ENCODE measurements at regions not wholly inside any gene's neighbourhood (a gene's known extent, or its start where the extent isn't known, plus 50 kb on each side); places are given as distances from the start of the nearest gene placed in this dataset.

GRCh38 chr2:41446266-41446665 is 601.6 kb upstream of the PKDCC start:
- DNase-seq (ENCODE audit: low read depth in 2 of 2, low spot score in 1 of 2), result no peak

GRCh38 chr2:41448221-41448620 is 599.6 kb upstream of the PKDCC start:
- no peak for DNase-seq (ENCODE audit: low read depth in 2 of 2, low spot score in 1 of 2)

DNA sequence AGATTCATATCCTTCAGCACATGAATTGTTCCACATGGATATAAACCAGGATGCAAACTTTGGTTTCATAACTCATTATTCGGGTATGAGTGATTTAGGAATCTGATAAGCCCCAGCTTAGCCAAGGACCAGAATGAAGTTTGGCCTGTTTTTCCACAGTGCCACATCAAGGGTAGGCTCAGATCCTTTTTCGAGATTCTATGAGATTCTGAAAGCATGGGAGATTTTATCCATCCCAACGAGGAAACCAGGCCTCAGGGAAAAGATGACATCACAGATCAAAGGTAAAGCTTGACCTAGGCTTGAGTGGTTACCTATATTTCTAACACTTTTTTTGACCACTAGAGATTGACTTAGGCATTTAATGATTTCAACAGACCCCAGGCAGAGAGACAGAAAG is 590.8 kb upstream of the PKDCC start:
- no peak for DNase-seq (ENCODE audit: low read depth in 2 of 2, low spot score in 1 of 2)

- no peak for DNase-seq (ENCODE audit: low read depth in 2 of 2, low spot score in 1 of 2)
These were observed 587.2 kb upstream of the PKDCC start for GRCh38 chr2:41460661-41461060.

- DNase-seq (ENCODE audit: low read depth in 2 of 2, low spot score in 1 of 2), result no peak
These were observed 583.4 kb upstream of the PKDCC start for GRCh38 chr2:41464395-41464794.

- no peak for DNase-seq (ENCODE audit: low read depth in 2 of 2, low spot score in 1 of 2)
These were observed 571.9 kb upstream of the PKDCC start for GRCh38 chr2:41475959-41476358.

GRCh38 chr2:41482659-41483058 is 565.2 kb upstream of the PKDCC start:
- no peak for DNase-seq (ENCODE audit: low read depth in 2 of 2, low spot score in 1 of 2)

- DNase-seq (ENCODE audit: low read depth in 2 of 2, low spot score in 1 of 2), result no peak
These were observed 564.6 kb upstream of the PKDCC start for GRCh38 chr2:41483226-41483625.

GRCh38 chr2:41483982-41484857 is 563.6 kb upstream of the PKDCC start:
- no peak for DNase-seq (ENCODE audit: low read depth in 2 of 2, low spot score in 1 of 2)

DNA sequence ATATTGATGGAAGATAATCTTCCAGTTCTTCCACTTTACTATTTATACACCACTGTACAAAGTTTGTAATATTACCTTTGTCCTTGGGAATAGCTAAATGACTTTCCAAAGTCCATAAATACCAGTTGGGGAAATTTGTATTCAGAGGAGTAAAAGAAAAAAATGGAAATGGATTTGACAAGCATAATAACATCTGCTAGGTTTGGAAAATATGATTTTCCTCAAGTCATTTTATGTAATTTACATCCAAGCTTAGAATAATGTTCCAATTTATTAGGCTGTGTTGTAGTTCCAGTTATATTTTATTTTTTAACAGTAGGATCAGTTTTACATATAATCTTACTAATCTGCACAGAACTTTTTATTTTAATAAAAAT is 563.0 kb upstream of the PKDCC start:
- DNase-seq (ENCODE audit: low read depth in 2 of 2, low spot score in 1 of 2), result no peak

DNA sequence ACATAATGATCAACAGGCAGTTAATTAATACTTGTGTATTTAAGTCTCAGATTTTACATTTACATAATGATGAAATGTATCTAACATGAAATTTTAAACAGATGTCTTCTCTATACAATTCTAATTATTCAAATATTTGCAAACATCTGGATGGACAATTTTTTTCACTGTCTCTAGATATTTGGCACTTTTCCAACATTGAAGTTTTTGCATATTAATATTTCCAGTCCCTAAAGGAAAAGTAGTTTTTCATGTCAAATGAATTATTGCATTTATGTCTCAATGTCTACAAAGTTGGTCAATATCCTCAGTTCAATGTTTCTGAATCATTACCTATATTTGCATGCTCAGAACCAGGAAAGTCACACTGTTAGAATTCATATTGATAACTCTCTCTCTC is 560.9 kb upstream of the PKDCC start:
- no peak for DNase-seq (ENCODE audit: low read depth in 2 of 2, low spot score in 1 of 2)

DNA sequence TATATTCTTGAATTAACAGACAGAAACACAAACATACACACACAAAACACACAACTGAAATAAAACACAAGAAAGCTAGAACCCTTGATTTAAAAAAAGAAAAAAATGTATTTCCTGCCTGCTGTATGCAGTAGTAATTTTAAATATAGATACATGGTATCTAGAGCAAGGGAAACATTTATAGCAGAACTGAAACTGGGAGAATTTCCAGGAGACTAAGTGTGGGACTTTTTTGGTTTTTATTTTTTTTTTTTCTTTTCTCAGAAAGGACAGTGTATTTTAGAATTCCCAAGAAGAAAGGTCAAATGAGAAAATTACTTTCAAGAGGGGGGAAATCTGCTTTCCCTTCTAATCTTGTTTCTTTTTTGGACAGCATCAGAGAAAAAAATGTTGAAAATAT is 558.9 kb upstream of the PKDCC start:
- no peak for DNase-seq (ENCODE audit: low read depth in 2 of 2, low spot score in 1 of 2)

- no peak for DNase-seq (ENCODE audit: low read depth in 2 of 2, low spot score in 1 of 2)
These were observed 558.2 kb upstream of the PKDCC start for GRCh38 chr2:41489638-41490037.

- DNase-seq (ENCODE audit: low read depth in 2 of 2, low spot score in 1 of 2), result no peak
These were observed 552.8 kb upstream of the PKDCC start for GRCh38 chr2:41495050-41495449.

GRCh38 chr2:41496908-41497307 is 550.9 kb upstream of the PKDCC start:
- DNase-seq (ENCODE audit: low read depth in 2 of 2, low spot score in 1 of 2), result no peak

GRCh38 chr2:41498781-41499180 is 549.0 kb upstream of the PKDCC start:
- no peak for DNase-seq (ENCODE audit: low read depth in 2 of 2, low spot score in 1 of 2)

GRCh38 chr2:41500895-41501294 is 546.9 kb upstream of the PKDCC start:
- DNase-seq (ENCODE audit: low read depth in 2 of 2, low spot score in 1 of 2), result no peak

GRCh38 chr2:41502752-41503151 is 545.1 kb upstream of the PKDCC start:
- no peak for DNase-seq (ENCODE audit: low read depth in 2 of 2, low spot score in 1 of 2)

DNA sequence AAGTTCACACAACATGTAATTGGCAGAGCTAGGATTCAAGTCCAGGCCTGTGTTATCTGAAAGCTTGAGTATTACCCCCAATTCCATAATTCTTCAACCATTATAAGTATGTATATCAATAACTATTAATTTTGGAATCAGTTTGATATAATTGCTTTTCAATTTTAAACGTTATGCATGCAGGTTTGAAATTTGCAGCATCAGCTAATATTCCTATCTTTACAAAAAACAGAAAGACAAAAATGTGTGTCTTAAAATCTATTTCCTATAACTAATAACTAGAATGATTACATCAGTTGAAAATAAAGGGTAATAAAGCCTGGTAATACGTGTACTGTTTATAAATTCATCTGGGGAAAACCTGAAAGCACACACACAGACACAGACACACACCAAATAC is 543.3 kb upstream of the PKDCC start:
- no peak for DNase-seq (ENCODE audit: low read depth in 2 of 2, low spot score in 1 of 2)

DNA sequence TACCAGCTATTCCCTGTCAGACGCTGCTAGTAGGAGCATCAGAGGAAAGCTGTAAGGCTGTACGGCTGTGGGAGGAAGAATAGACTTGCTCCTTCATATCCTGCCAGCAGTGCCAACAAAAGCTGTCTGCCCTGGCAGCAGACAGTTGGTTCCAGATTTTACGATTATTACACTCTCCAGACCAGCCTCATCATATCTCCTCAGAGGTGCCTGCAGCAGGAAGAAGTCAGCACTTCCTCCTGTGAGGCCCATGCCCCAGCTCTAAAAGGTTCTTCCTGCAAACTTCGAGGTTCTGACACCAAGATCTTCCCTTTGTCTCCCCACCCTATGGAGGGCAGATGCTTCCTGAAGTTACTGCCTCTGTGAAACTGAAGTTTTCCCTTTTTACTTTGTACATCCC is 537.7 kb upstream of the PKDCC start:
- DNase-seq (ENCODE audit: low read depth in 2 of 2, low spot score in 1 of 2), result no peak

- DNase-seq (ENCODE audit: low read depth in 2 of 2, low spot score in 1 of 2), result no peak
These were observed 526.6 kb upstream of the PKDCC start for GRCh38 chr2:41521211-41521610.

DNA sequence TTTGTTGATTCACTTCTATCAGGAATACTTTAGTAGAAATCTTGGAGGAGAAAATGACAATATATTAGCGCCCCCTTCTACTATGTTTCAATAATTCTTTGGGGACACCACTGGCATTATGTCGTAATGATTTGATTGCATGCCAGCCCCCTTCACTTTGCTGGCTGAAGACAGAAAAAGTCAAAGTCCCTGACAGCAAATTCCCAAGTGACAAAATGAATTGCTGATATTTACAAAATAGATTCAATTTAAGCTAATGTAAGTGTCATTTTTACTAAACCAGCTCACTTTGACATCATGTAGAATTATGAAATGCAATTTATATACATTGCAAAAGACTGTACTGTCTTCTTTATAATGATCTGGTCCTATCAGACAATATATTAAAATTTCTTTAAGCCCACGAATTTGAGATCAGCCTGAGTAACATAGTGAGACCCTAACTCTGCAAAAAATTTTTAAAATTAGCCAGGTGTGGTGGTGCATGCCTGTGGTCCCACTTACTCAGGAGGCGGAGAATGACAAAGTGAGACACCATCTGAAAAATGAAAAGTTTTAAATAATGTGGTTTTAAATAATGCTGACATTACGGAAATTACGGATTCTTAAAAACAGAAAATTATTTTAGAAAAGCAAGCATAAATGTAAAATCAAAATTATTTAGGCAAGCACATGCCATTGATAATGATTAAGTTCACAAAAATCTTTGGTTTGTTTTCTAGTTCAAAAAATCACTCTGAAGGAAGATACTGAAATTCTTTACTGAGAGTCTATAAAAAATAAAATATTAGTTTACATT is 520.1 kb upstream of the PKDCC start:
- no peak for DNase-seq (ENCODE audit: low read depth in 2 of 2, low spot score in 1 of 2)

All from stimulated activated CD8-positive, alpha-beta memory T cell treated with anti-CD3 and anti-CD28 coated beads, Interleukin-4, amount 100 ng/mL, for 1 hour (primary cell).